ENCODE measurements at regions not wholly inside any gene's neighbourhood (a gene's known extent, or its start where the extent isn't known, plus 50 kb on each side); places are given as distances from the start of the nearest gene placed in this dataset.
A peak's percentile ranks its signal among the peaks of the same experiment; 100 is the strongest.
"Not testable (repeated sequence)": the region's sequence is repeated elsewhere in the genome, so short reads cannot be mapped to it uniquely, and the experiment has no call there.

- no peak for DNase-seq (ENCODE audit: low read depth in 2 of 2)
Observed at GRCh38 chr4:83213640-83214039, 71.0 kb downstream of the COQ2 start.

GRCh38 chr4:83212041-83212851 is 72.4 kb downstream of the COQ2 start:
- DNase-seq (ENCODE audit: low read depth in 2 of 2) = no peak

- no peak for DNase-seq (ENCODE audit: low read depth in 2 of 2)
Observed at GRCh38 chr4:83209419-83209818, 75.2 kb downstream of the COQ2 start.

GRCh38 chr4:83208371-83209365 is 75.9 kb downstream of the COQ2 start:
- no peak for DNase-seq (ENCODE audit: low read depth in 2 of 2)

- peak; percentile 27 to 49 for DNase-seq (ENCODE audit: low read depth in 2 of 2)
Observed at GRCh38 chr4:83207497-83208101, 77.0 kb downstream of the COQ2 start.

GRCh38 chr4:83205760-83206159 is 78.8 kb downstream of the COQ2 start:
- no peak for DNase-seq (ENCODE audit: low read depth in 2 of 2)

GRCh38 chr4:83204731-83205130 is 79.9 kb downstream of the COQ2 start:
- no peak for DNase-seq (ENCODE audit: low read depth in 2 of 2)

GRCh38 chr4:83201761-83202160 is 82.8 kb downstream of the COQ2 start:
- no peak for DNase-seq (ENCODE audit: low read depth in 2 of 2)

- DNase-seq (ENCODE audit: low read depth in 2 of 2) = no peak
Observed at GRCh38 chr4:83197555-83198235, 83.2 kb upstream of the PLAC8 start.

- no peak for DNase-seq (ENCODE audit: low read depth in 2 of 2)
Observed at GRCh38 chr4:83196921-83197320, 82.4 kb upstream of the PLAC8 start.

GRCh38 chr4:83195269-83195668 is 80.7 kb upstream of the PLAC8 start:
- DNase-seq (ENCODE audit: low read depth in 2 of 2) = no peak

GRCh38 chr4:83194588-83194987 is 80.1 kb upstream of the PLAC8 start:
- not testable (repeated sequence) for DNase-seq (ENCODE audit: low read depth in 2 of 2)

- no peak for DNase-seq (ENCODE audit: low read depth in 2 of 2)
Observed at GRCh38 chr4:83192634-83193033, 78.1 kb upstream of the PLAC8 start.

- no peak for DNase-seq (ENCODE audit: low read depth in 2 of 2)
Observed at GRCh38 chr4:83191026-83191425, 76.5 kb upstream of the PLAC8 start.

- DNase-seq (ENCODE audit: low read depth in 2 of 2) = no peak
Observed at GRCh38 chr4:83189631-83190136, 75.2 kb upstream of the PLAC8 start.

GRCh38 chr4:83180431-83180968 is 66.0 kb upstream of the PLAC8 start:
- no peak for DNase-seq (ENCODE audit: low read depth in 2 of 2)

- no peak for DNase-seq (ENCODE audit: low read depth in 2 of 2)
Observed at GRCh38 chr4:83179205-83179604, 64.7 kb upstream of the PLAC8 start.

GRCh38 chr4:83178029-83178428 is 63.5 kb upstream of the PLAC8 start:
- no peak for DNase-seq (ENCODE audit: low read depth in 2 of 2)

- no peak for DNase-seq (ENCODE audit: low read depth in 2 of 2)
Observed at GRCh38 chr4:83177182-83177581, 62.7 kb upstream of the PLAC8 start.

- no peak for DNase-seq (ENCODE audit: low read depth in 2 of 2)
Observed at GRCh38 chr4:83174844-83175414, 60.4 kb upstream of the PLAC8 start.

GRCh38 chr4:83172371-83172770 is 57.8 kb upstream of the PLAC8 start:
- no peak for DNase-seq (ENCODE audit: low read depth in 2 of 2)

Measured in fibroblast of skin of left biceps (primary cell).